ENCODE measurements at regions not wholly inside any gene's neighbourhood (a gene's known extent, or its start where the extent isn't known, plus 50 kb on each side); places are given as distances from the start of the nearest gene placed in this dataset.

- TF ChIP-seq CTCF (IDR thresholded peaks at IDR 0.05; ENCODE audit: low read depth, low read length): no peak
- peaks cover 14% of the 10 kb centered on the region for H3K27me3 ChIP-seq (ENCODE audit: control insufficient read depth, insufficient read depth, low read length)
- ChIA-PET CTCF (no interaction called here), POLR2A (no interaction called here)
- DNase-seq (ENCODE audit: low read depth, low spot score): no peak
- no peak overlapping the region for H3K4me3 ChIP-seq (ENCODE audit: low read depth, low read length)
- no peaks in the 10 kb centered on the region for H3K9me3 ChIP-seq (ENCODE audit: control insufficient read depth, insufficient read depth, low read length)
- no peak overlapping the region for H3K27ac ChIP-seq (ENCODE audit: low read depth, low read length)
Measured at GRCh38 chr5:173729079-173729765, 112.8 kb upstream of the BOD1 start.

GRCh38 chr5:173730632-173731298, 114.3 kb upstream of the BOD1 start:
- no peak overlapping the region for H3K4me3 ChIP-seq (ENCODE audit: low read depth, low read length)
- DNase-seq (ENCODE audit: low read depth, low spot score): no peak
- H3K27ac ChIP-seq (ENCODE audit: low read depth, low read length): no peak overlapping the region
- TF ChIP-seq CTCF (IDR thresholded peaks at IDR 0.05; ENCODE audit: low read depth, low read length): no peak
- ChIA-PET CTCF (no interaction called here), POLR2A (no interaction called here)
- H3K27me3 ChIP-seq (ENCODE audit: control insufficient read depth, insufficient read depth, low read length): peaks cover 22% of the 10 kb centered on the region
- H3K9me3 ChIP-seq (ENCODE audit: control insufficient read depth, insufficient read depth, low read length): no peaks in the 10 kb centered on the region

- ChIA-PET CTCF (interaction anchor here (1.3 kb wide), 1 partner anchor 12 kb away, joined by 4 read pairs; no protein-coding TSS in a partner anchor), POLR2A (interaction anchor here (0.6 kb wide), 1 partner anchor 72 kb away, joined by 3 read pairs; no protein-coding TSS in a partner anchor)
- H3K27me3 ChIP-seq (ENCODE audit: control insufficient read depth, insufficient read depth, low read length): peaks cover 20% of the 10 kb centered on the region
- TF ChIP-seq CTCF (IDR thresholded peaks at IDR 0.05; ENCODE audit: low read depth, low read length): no peak
- no peak overlapping the region for H3K4me3 ChIP-seq (ENCODE audit: low read depth, low read length)
- DNase-seq (ENCODE audit: low read depth, low spot score): no peak
- H3K9me3 ChIP-seq (ENCODE audit: control insufficient read depth, insufficient read depth, low read length): no peaks in the 10 kb centered on the region
- no peak overlapping the region for H3K27ac ChIP-seq (ENCODE audit: low read depth, low read length)
Measured at GRCh38 chr5:173733021-173733420, 116.6 kb upstream of the BOD1 start.

- no peak for TF ChIP-seq CTCF (IDR thresholded peaks at IDR 0.05; ENCODE audit: low read depth, low read length)
- ChIA-PET POLR2A (no interaction called here), CTCF (no interaction called here)
- H3K9me3 ChIP-seq (ENCODE audit: control insufficient read depth, insufficient read depth, low read length): no peaks in the 10 kb centered on the region
- no peak overlapping the region for H3K4me3 ChIP-seq (ENCODE audit: low read depth, low read length)
- peaks cover 20% of the 10 kb centered on the region for H3K27me3 ChIP-seq (ENCODE audit: control insufficient read depth, insufficient read depth, low read length)
- no peak overlapping the region for H3K27ac ChIP-seq (ENCODE audit: low read depth, low read length)
- DNase-seq (ENCODE audit: low read depth, low spot score): no peak
Measured at GRCh38 chr5:173733425-173733824, 117.0 kb upstream of the BOD1 start.

GRCh38 chr5:173733831-173734501, 117.5 kb upstream of the BOD1 start:
- ChIA-PET CTCF (no interaction called here), POLR2A (no interaction called here)
- H3K27ac ChIP-seq (ENCODE audit: low read depth, low read length): no peak overlapping the region
- DNase-seq (ENCODE audit: low read depth, low spot score): no peak
- no peaks in the 10 kb centered on the region for H3K9me3 ChIP-seq (ENCODE audit: control insufficient read depth, insufficient read depth, low read length)
- no peak overlapping the region for H3K4me3 ChIP-seq (ENCODE audit: low read depth, low read length)
- TF ChIP-seq CTCF (IDR thresholded peaks at IDR 0.05; ENCODE audit: low read depth, low read length): no peak
- H3K27me3 ChIP-seq (ENCODE audit: control insufficient read depth, insufficient read depth, low read length): peaks cover 15% of the 10 kb centered on the region
